ENCODE measurements at regions not wholly inside any gene's neighbourhood (a gene's known extent, or its start where the extent isn't known, plus 50 kb on each side); places are given as distances from the start of the nearest gene placed in this dataset.

GRCh38 chr3:1892459-1892858 is 206.2 kb upstream of the CNTN4 start:
- TF ChIP-seq, protein P1, sequence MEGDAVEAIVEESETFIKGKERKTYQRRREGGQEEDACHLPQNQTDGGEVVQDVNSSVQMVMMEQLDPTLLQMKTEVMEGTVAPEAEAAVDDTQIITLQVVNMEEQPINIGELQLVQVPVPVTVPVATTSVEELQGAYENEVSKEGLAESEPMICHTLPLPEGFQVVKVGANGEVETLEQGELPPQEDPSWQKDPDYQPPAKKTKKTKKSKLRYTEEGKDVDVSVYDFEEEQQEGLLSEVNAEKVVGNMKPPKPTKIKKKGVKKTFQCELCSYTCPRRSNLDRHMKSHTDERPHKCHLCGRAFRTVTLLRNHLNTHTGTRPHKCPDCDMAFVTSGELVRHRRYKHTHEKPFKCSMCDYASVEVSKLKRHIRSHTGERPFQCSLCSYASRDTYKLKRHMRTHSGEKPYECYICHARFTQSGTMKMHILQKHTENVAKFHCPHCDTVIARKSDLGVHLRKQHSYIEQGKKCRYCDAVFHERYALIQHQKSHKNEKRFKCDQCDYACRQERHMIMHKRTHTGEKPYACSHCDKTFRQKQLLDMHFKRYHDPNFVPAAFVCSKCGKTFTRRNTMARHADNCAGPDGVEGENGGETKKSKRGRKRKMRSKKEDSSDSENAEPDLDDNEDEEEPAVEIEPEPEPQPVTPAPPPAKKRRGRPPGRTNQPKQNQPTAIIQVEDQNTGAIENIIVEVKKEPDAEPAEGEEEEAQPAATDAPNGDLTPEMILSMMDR (conservative IDR thresholded peaks at IDR 0.05) = no peak
- no peak overlapping the region for H3K27ac ChIP-seq

DNA sequence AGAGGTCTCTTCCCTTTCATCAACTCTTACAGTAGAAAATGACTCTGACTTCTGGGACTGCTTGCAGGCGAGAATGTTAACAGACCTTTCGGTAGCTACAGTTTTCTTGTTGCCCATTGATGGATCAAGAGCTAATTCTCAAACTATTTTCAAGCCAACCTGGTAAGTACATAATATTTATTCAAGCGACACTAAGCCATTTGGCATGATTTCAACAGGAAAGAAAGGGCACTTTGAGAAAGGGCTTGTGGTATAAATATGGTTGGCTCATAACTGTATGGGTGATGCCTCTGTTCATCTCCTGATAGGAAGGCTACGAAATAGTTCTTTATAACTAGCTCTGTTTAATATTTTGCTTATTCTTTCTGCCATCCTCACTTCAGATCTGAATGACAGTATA is 196.2 kb upstream of the CNTN4 start:
- TF ChIP-seq, protein P1 (conservative IDR thresholded peaks at IDR 0.05) = no peak
- H3K27ac ChIP-seq = no peak overlapping the region

DNA sequence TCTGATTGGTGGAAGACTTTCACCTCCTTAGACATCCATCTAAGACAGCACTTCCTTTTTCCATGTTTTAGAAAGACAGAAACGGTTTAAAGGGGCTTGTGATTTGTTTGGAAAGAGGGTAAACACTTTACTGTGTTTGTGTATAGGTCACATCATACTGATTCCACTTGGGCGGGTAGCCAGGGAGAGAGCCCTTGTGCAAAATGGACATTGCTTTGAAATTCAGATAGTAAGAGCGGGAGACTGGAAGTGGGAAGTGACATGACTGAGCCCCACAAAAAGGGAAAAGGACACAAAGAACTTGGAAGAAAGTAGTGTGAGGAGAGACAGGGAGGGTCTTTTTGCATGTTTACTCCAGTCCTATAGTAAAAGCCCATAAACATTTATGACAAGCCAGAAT is 195.6 kb upstream of the CNTN4 start:
- TF ChIP-seq, protein P1 (conservative IDR thresholded peaks at IDR 0.05) = no peak
- H3K27ac ChIP-seq = no peak overlapping the region

GRCh38 chr3:1907911-1908310 is 190.8 kb upstream of the CNTN4 start:
- TF ChIP-seq, protein P1 (conservative IDR thresholded peaks at IDR 0.05) = no peak
- no peak overlapping the region for H3K27ac ChIP-seq

- no peak overlapping the region for H3K27ac ChIP-seq
- TF ChIP-seq, protein P1 (conservative IDR thresholded peaks at IDR 0.05) = no peak
These were observed 189.8 kb upstream of the CNTN4 start for GRCh38 chr3:1908651-1909445.

GRCh38 chr3:1910322-1910721 is 188.3 kb upstream of the CNTN4 start:
- TF ChIP-seq, protein P1 (conservative IDR thresholded peaks at IDR 0.05) = no peak

DNA sequence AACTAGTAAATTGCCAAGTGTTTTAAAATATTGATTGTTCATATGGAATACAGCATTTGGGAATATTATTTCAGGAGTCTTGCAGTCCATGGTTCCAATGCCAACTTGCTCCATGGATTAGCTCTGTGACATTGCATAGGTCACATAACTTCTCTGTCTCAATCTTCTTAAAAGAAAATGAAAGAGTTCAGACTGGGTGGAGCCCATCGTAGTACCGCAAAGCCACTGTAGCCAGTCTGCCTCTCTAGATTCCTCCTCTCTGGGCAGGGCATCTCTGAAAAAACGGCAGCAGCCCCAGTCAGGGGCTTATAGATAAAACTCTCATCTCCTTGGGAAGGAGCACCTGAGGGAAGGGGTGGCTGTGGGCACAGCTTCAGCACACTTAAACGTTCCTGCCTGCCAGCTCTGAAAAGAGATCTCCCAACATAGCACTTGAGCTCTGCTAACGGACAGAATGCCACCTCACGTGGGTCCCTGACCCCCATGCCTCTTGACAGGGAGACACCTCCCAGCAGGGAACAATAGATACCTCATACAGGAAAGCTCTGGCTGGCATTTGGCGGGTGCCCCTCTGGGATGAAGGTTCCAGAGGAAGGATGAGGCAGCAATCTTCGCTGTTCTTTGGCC is 168.8 kb upstream of the CNTN4 start:
- TF ChIP-seq, protein P1 (conservative IDR thresholded peaks at IDR 0.05) = no peak
- no peak overlapping the region for H3K27ac ChIP-seq

More at GRCh38 chr3:1910322-1910721, 188.3 kb upstream of the CNTN4 start:
- no peak overlapping the region for H3K27ac ChIP-seq

Measured in VCaP (cell line).